Kidney (tissue), 13 donors: ENCODE measurements at regions not wholly inside any gene's neighbourhood (a gene's known extent, or its start where the extent isn't known, plus 50 kb on each side); places are given as distances from the start of the nearest gene placed in this dataset.

Experiments used
- DNase-seq, 5 donors: peaks; one replicate each; pipeline ENCODE4 v3.0.0-alpha.2; 2013 to 2020
- FAIRE-seq: peaks from 2 replicates; lab custom pipeline; 2012; peaks lifted over from hg19 to GRCh38; lab: Jason Lieb, UNC
- H3K27ac ChIP-seq, 2 donors: one replicate each; pipeline ENCODE4 v1.7.0; 2013; ENCODE audit warnings: low read depth in 2 of 2, low read length in 2 of 2, inconsistent platforms in 1 of 2
- H3K27me3 ChIP-seq: one replicate; pipeline ENCODE4 v1.7.1; 2013; ENCODE audit warnings: low read length, inconsistent platforms; ENCODE audit not compliant: control insufficient read depth, insufficient read depth
- H3K36me3 ChIP-seq, 3 donors: one replicate each; pipeline versions ENCODE4 v1.7.0 to v1.7.1; 2013; ENCODE audit warnings: low read length in 3 of 3, control low read depth in 1 of 3, inconsistent platforms in 1 of 3; ENCODE audit not compliant: insufficient read depth in 3 of 3, control insufficient read depth in 2 of 3
- H3K4me1 ChIP-seq, 3 donors: one replicate each; pipeline versions ENCODE4 v1.7.0 to v1.7.1; 2013; ENCODE audit warnings: low read length in 3 of 3, inconsistent platforms in 1 of 3, low read depth in 1 of 3; ENCODE audit not compliant: control insufficient read depth in 2 of 3, insufficient read depth in 2 of 3
- H3K4me3 ChIP-seq, 3 donors: one replicate each; pipeline versions ENCODE4 v1.7.0 to v1.8.1; 2013; ENCODE audit warnings: low read length in 3 of 3, control low read depth in 1 of 3, inconsistent platforms in 1 of 3
- H3K9ac ChIP-seq, 3 donors: one replicate each; pipeline versions ENCODE4 v1.7.0 to v1.7.1; 2013; ENCODE audit warnings: low read length in 3 of 3, control low read depth in 1 of 3, inconsistent platforms in 1 of 3
- H3K9me3 ChIP-seq, 3 donors: one replicate each; pipeline versions ENCODE4 v1.7.0 to v1.7.1; 2013; ENCODE audit warnings: low read length in 3 of 3, control low read depth in 1 of 3, inconsistent platforms in 1 of 3; ENCODE audit not compliant: control insufficient read depth in 2 of 3, insufficient read depth in 1 of 3
- CTCF ChIP-seq: IDR thresholded peaks from 3 replicates; pipeline ENCODE4 v1.5.1; 2012; ENCODE audit warnings: mild to moderate bottlenecking, moderate library complexity, borderline replicate concordance; ENCODE audit not compliant: insufficient read depth; ENCODE audit errors: extremely low read depth
- intact Hi-C: fragments of 100-400 bp; cut with DNase I; formaldehyde crosslinking; loops from one replicate; pipeline ENCODE4 v1.11.1; 2022
- donor health status: control.
- donor health status: control.
- donor health status: control.
- donor health status: control.
- donor health status: control.
- donor health status: DM: yes; HTN: yes; CAD: no.
- donor health status: Normal renal cell carcinoma (clear cell type).

DNA sequence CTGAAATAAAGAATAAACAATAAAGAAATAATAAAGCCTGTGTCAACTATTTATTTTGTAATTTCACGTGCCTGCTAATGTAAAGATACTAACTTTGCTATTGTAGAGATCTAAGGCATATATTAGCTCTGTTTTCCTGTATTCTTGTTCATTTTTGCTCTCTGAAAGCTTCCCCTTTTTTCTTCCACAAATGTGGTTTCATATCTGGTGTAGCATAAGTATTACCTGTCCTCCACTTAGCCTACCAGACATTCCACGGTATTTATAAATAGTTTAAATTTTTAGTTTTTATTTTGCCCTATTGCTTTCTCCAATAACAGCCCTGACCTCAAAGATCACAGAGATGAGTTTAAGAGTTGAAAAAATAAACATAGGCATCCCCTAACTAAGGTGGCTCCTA is 92.6 kb upstream of the ATP2B1 start:
- H3K36me3 ChIP-seq, result no peaks in the 10 kb centered on the region
- H3K4me1 ChIP-seq, result no peaks in the 10 kb centered on the region
- no peak overlapping the region for H3K9ac ChIP-seq
- no peaks in the 10 kb centered on the region for H3K27me3 ChIP-seq
- H3K9me3 ChIP-seq, result no peaks in the 10 kb centered on the region
- FAIRE-seq (no peak), DNase-seq (no peak)
- intact Hi-C loops, result no loop called here
- TF ChIP-seq CTCF, result no peak
- no peak overlapping the region for H3K4me3 ChIP-seq
- no peak overlapping the region for H3K27ac ChIP-seq

GRCh38 chr12:89800435-89800834 is 91.8 kb upstream of the ATP2B1 start:
- no peak for TF ChIP-seq CTCF
- FAIRE-seq (no peak), DNase-seq (no peak)
- Histone ChIP-seq H3K9me3 (no peaks in the 10 kb centered on the region), H3K27me3 (no peaks in the 10 kb centered on the region), H3K27ac (no peak overlapping the region), H3K36me3 (no peaks in the 10 kb centered on the region), H3K4me1 (no peaks in the 10 kb centered on the region), H3K4me3 (no peak overlapping the region), H3K9ac (no peak overlapping the region)
- intact Hi-C loops, result no loop called here

DNA sequence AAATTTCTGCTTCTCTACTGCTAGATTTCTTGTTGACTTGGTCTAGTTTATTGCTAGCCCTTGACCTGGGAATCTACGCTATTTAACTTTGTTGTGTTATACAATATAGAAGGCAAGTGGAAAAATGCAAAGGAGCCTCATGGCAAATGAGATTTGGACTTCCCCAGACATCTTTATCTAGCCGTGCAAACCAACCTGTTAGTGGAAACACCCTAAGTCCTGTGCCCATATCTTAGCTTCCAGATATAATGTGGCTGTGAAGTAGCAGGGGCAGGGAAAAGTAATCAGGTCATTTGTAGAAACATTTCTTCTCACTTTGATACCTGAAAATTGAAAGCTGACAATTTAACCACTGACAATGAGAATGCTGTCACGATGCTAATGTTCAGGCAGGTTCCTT is 90.7 kb upstream of the ATP2B1 start:
- H3K36me3 ChIP-seq, result no peaks in the 10 kb centered on the region
- no peak for TF ChIP-seq CTCF
- no peaks in the 10 kb centered on the region for H3K9me3 ChIP-seq
- no peak for FAIRE-seq
- no peak overlapping the region for H3K9ac ChIP-seq
- DNase-seq, result no peak
- no peak overlapping the region for H3K4me3 ChIP-seq
- intact Hi-C loops, result no loop called here
- H3K27me3 ChIP-seq, result no peaks in the 10 kb centered on the region
- no peaks in the 10 kb centered on the region for H3K4me1 ChIP-seq
- H3K27ac ChIP-seq, result no peak overlapping the region

GRCh38 chr12:89797436-89797835 is 88.8 kb upstream of the ATP2B1 start:
- no peaks in the 10 kb centered on the region for H3K36me3 ChIP-seq
- H3K9ac ChIP-seq, result no peak overlapping the region
- no peaks in the 10 kb centered on the region for H3K4me1 ChIP-seq
- no peak for TF ChIP-seq CTCF
- H3K27ac ChIP-seq, result no peak overlapping the region
- H3K27me3 ChIP-seq, result no peaks in the 10 kb centered on the region
- no peak overlapping the region for H3K4me3 ChIP-seq
- DNase-seq (no peak), FAIRE-seq (no peak)
- H3K9me3 ChIP-seq, result no peaks in the 10 kb centered on the region
- intact Hi-C loops, result no loop called here
